BE2C (cell line): ENCODE measurements at regions not wholly inside any gene's neighbourhood (a gene's known extent, or its start where the extent isn't known, plus 50 kb on each side); places are given as distances from the start of the nearest gene placed in this dataset.
"Not testable (repeated sequence)": the region's sequence is repeated elsewhere in the genome, so short reads cannot be mapped to it uniquely, and the experiment has no call there.

Experiments used
- DNase-seq: peaks from one replicate; pipeline ENCODE4 v3.0.0-alpha.2; 2020
- H3K27me3 ChIP-seq: fragments of 250-450 bp; sonication (Bioruptor Pico); 2 replicates; pipeline ENCODE4 v1.5.1; 2020; ENCODE audit warnings: mild to moderate bottlenecking
- H3K36me3 ChIP-seq: fragments of 250-450 bp; sonication (Bioruptor Pico); 2 replicates; pipeline ENCODE4 v1.5.1; 2020; ENCODE audit warnings: mild to moderate bottlenecking
- H3K4me1 ChIP-seq: fragments of 250-450 bp; sonication (Bioruptor Pico); 2 replicates; pipeline ENCODE4 v1.5.1; 2020
- H3K4me3 ChIP-seq: 2 replicates; pipeline ENCODE4 v1.5.1; 2011; ENCODE audit warnings: low read depth, low read length
- H3K9me3 ChIP-seq: fragments of 250-450 bp; sonication (Bioruptor Pico); 2 replicates; pipeline ENCODE4 v1.5.1; 2020
- CTCF ChIP-seq: IDR thresholded peaks from 2 replicates; pipeline ENCODE4 v1.5.1; 2012; ENCODE audit warnings: mild to moderate bottlenecking, low read depth, low read length

- no peaks in the 10 kb centered on the region for H3K36me3 ChIP-seq
- no peaks in the 10 kb centered on the region for H3K9me3 ChIP-seq
- no peak for TF ChIP-seq CTCF
- H3K27me3 ChIP-seq: no peaks in the 10 kb centered on the region
- no peaks in the 10 kb centered on the region for H3K4me1 ChIP-seq
- no peak for DNase-seq
- no peak overlapping the region for H3K4me3 ChIP-seq
Observed at GRCh38 chr6:11888727-11889126, 110.1 kb upstream of the ADTRP start.

DNA sequence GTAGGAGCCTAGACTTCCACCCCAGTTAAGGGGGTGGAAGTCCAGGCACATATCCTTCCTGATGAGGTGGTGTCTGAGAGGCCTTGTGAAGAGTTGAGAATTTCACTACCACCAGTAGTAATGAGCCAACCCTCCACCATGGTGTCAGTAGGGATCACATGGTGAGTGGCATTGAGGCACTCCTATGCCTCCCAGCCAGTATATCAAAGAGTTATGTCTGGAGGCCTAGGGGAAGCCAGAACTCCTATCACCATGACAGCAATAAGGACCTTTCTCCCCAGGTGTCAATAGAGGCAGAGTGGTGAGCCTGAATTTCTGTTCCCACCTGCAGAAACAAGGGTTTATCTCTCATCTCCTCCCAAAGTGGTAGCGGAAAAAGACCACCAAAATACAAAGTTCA, 106.6 kb upstream of the ADTRP start:
- Histone ChIP-seq H3K36me3 (no peaks in the 10 kb centered on the region), H3K27me3 (no peaks in the 10 kb centered on the region), H3K9me3 (no peaks in the 10 kb centered on the region), H3K4me3 (no peak overlapping the region), H3K4me1 (no peaks in the 10 kb centered on the region)
- no peak for DNase-seq
- TF ChIP-seq CTCF: no peak

DNA sequence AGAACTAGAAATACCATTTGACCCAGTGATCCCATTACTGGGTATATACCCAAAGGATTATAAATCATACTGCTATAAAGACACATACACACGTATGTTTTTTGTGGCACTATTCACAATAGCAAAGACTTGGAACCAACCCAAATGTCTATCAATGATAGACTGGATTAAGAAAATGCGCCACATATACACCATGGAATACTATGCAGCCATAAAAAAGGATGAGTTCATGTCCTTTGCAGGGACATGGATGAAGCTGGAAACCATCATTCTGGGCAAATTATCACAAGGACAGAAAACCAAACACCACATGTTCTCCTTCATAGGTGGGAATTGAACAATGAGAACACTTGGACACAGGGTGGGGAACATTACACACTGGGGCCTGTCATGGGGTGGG, 104.9 kb upstream of the ADTRP start:
- not testable (repeated sequence) for H3K9me3 ChIP-seq, H3K36me3 ChIP-seq, DNase-seq, H3K4me1 ChIP-seq, H3K4me3 ChIP-seq, H3K27me3 ChIP-seq

- DNase-seq, H3K9me3 ChIP-seq, H3K4me1 ChIP-seq, H3K4me3 ChIP-seq, H3K36me3 ChIP-seq, H3K27me3 ChIP-seq: not testable (repeated sequence)
Observed at GRCh38 chr6:11880156-11880555, 101.6 kb upstream of the ADTRP start.

DNA sequence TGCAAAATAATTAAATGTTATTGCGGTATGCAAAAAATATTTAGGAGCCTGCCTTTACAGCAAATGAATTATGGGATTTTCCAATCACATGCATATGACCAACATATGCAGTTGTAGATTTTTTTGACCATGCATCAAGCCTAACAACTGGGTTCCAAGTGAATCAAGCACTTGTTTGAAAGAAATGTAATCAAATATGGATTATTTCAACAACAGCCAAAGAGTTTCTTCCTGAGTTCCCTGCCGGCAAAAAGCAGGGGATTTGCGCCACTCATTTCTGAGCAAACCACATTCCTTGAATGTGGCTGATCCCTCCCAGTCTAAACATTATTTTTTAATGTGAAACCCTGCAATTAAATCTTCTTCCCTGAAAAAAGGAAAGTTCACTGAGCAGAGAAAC, 100.1 kb upstream of the ADTRP start:
- Histone ChIP-seq H3K36me3 (no peaks in the 10 kb centered on the region), H3K4me3 (no peak overlapping the region), H3K27me3 (no peaks in the 10 kb centered on the region), H3K4me1 (no peaks in the 10 kb centered on the region), H3K9me3 (no peaks in the 10 kb centered on the region)
- no peak for TF ChIP-seq CTCF
- no peak for DNase-seq

DNA sequence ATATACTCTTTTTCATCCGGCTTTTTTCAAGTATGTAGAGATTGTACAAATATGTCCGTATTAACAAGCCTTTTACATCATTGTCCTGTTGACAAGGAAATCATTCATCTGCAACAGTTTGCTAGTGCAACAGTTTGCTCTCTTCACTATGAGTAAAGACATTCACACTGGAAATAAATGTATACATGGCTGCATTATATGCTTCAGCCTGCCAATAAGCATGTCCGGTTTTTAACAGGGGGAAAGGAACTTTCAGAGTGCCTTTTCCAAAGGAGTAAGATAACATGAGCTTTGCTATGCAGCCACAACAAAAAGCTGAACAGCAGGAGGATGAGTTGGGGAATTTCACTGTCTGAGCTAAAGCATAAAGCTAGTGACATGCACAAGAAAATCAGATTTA, 99.4 kb upstream of the ADTRP start:
- no peak for DNase-seq
- H3K4me3 ChIP-seq: no peak overlapping the region
- no peaks in the 10 kb centered on the region for H3K4me1 ChIP-seq
- H3K27me3 ChIP-seq: no peaks in the 10 kb centered on the region
- H3K9me3 ChIP-seq: no peaks in the 10 kb centered on the region
- TF ChIP-seq CTCF: no peak
- no peaks in the 10 kb centered on the region for H3K36me3 ChIP-seq

DNA sequence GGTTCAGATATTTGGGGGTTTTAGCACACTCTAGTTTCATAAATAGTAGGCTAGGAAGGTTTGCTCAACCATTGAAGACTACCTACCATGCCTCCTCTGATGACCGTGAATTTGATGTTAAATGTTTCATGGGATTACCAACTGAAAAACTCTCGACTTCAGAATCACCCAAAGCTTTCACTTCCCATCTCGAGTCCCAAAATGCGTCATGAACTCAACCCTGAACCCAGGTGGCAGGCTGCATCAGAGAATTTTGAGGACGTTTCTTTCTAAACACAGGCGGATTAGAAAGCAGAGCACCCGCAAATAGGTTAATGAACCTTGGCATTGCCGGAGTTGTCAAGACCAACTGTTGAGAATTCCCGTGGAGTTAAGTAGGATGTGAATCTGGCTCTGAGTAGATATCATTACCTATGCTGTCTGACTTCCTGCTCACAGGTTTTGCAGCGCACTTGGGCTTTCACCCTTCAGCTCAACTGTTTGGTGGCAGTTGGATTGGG, 98.4 kb upstream of the ADTRP start:
- DNase-seq: no peak
- no peak for TF ChIP-seq CTCF
- Histone ChIP-seq H3K4me3 (no peak overlapping the region), H3K27me3 (no peaks in the 10 kb centered on the region), H3K9me3 (no peaks in the 10 kb centered on the region), H3K36me3 (no peaks in the 10 kb centered on the region), H3K4me1 (no peaks in the 10 kb centered on the region)
